ENCODE measurements at regions not wholly inside any gene's neighbourhood (a gene's known extent, or its start where the extent isn't known, plus 50 kb on each side); places are given as distances from the start of the nearest gene placed in this dataset.

GRCh38 chr7:130829415-130829814 lies 95.4 kb upstream of the KLF14 start:
- TF ChIP-seq POLR2A (IDR thresholded peaks at IDR 0.05; ENCODE audit: low read depth, low read length) (no peak), TAF1 (IDR thresholded peaks at IDR 0.05; ENCODE audit: borderline replicate concordance, low read depth, low read length) (no peak), POLR2AphosphoS5 (IDR thresholded peaks at IDR 0.05; ENCODE audit: low read depth, low read length) (no peak)

Measured in GM12892 (cell line).